HG02852 (cell line): ENCODE measurements at regions not wholly inside any gene's neighbourhood (a gene's known extent, or its start where the extent isn't known, plus 50 kb on each side); places are given as distances from the start of the nearest gene placed in this dataset.

ENCODE experiments used
- ATAC-seq: cut with Tn5 transposase; IDR thresholded peaks from one replicate; pipeline ENCODE4 v1.9.1; 2021; ENCODE audit warnings: mild to moderate bottlenecking, moderate library complexity; ENCODE audit not compliant: unreplicated experiment

DNA sequence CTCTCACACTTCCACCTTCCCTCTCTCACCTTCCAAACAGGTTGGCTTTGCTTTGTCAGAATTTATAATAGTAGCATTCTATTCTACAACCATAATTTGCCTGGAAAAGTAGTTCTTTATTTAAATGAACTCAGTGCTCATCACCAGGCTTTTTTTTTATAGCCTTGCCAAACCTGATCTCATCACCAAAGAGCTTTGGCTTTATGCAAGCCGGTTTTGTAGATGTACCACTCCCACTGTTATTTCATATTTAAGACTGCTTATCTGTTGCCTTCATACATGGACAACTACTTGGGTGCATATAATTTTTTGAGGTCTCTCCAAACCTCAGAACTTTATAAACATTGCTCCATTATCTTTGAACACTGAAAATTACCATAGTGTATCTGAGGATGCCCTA lies 246.1 kb upstream of the PPP2R3A start:
- no peak for ATAC-seq

DNA sequence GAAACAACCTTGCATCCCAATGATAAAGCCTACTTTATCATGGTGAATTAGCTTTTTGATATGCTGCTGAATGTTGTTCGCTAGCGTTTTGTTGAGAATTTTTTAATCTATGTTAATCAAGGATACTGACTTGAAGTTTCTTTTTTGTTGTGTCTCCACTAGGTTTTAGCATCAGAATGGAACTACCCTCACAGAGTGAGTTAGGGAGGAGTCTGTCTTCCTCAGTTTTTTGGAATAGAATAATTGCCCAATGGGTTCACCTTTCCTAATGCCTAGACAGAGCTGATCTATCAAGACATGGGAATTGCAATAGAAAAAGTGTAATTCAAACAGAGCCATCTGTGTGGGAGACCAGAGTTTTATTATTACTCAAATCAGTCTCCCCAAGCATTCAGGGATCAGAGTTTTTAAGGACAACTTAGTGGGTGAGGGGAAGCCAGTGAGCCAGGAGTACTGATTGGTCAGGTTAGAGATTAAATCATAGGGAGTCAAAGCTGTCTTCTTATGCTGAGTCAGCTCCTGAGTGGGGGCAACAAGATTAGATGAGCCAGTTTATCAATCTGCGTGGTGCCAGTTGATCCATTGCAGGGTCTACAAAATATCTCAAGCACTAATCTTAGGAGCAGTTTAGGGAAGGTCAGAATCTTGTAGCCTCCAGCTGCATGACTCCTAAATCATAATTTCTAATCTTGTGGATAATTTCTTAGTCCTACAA lies 237.4 kb upstream of the PPP2R3A start:
- no peak for ATAC-seq

DNA sequence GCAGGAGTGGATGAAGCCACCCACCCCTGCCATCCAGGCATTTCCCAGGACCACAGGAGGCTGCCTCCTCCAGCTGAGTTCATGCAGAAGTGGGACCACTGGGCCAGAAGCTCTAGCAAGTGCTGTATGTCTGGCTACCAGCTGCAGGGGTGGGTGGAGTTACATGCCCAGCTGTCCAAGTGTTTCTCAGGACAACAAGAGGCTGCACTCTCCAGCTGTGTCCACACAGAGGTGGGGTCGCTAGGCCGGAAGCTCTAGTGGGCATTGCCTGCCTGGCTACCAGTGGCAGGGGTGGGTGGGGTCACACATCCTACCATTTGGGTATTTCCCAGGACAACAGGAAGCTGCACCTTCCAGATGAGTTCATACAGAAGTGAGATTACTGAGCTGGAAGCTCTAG lies 234.0 kb upstream of the PPP2R3A start:
- ATAC-seq: no peak

DNA sequence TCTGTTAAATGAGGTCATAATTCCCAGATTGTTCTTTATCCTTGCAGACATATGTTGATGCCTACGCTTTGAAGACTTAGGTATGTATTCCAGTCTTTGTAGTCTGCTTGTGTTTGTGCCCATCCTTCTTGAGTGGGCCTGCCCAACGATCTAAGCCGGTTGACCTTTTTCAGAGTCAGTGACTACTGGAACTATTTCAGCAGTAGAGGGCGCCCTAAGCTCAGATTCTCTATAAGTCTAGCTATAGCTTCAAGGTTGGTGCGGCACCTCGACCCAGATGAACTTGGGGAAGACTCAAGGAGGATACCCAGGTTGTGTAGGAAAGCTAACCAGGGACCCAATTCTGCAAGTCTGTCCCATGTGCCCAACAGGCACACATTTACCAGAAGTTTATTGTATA lies 228.8 kb upstream of the PPP2R3A start:
- ATAC-seq: no peak

DNA sequence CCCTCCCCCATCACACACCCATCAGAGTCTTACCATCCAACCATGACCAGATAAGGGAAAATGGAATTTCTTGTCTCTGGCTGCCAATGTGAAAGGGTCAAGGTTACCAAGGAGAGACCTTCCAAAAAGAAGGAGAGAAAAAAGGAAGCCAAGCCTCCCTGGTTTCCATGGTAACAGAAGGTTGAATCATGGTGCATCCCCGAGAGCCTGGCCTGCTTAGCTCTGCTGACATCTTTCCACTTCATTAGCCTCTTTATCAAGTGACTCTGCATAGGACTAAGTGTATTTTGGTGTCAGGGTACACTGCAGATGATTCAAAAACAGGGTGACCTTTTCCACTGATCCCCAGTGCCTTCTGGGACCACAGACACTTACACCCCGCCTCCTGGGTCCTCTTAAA lies 225.7 kb upstream of the PPP2R3A start:
- no peak for ATAC-seq

DNA sequence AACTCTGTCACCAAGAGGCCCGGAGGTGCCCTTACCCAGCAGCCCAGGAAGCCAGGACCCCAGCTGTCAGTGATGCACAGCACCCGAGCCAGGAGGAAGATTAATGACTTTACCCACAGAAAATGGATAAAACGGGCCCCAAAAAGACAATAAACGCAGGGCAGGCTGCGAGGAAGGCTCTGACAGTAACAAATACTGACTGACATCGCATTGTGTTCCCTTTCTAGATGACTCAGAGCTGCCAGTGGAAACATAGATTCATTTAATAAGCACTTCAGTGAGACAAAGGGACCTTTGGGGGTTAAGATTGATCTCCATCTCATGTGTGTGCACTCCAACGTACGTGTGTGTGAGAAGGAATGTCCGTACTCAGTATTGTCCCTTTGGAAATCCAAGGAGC lies 225.3 kb upstream of the PPP2R3A start:
- ATAC-seq: no peak

DNA sequence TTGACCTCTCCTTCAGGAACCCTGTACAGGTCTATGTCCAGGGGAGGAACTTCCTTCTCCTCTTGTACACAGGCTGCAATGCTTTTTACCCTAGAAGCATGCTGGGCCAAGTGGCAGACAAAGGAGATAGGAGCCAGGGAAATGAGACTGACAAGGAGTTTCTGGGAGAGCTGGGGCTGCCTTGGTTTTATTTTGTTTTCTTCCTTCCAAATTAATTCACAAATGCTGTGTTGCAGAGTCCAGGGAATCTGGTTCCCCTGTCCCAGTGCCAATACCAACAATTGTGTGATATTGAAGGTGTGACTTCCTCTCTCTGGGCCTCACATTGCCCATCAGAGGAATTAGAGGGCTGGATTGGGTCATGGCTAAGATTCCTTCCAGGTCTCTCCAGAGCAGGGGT lies 224.8 kb upstream of the PPP2R3A start:
- ATAC-seq: no peak

DNA sequence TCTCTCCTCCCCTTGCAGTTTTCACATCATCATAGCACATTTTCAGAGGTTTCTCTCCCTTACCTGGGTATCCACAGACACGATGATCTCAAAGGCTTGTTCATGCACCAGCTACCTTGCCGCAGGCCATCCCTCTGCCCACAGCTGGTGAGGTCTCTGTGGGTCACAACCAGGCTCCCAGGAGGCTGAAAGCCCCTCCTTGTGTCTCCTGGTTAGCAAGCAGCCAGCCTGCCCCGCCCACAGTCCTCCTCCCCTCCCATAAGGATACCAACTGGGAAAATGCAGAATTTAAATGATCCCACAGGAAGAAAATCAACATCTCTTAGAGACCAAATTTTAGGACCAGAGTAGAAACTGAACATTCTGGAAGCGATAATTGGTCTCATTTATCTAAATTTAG lies 213.5 kb upstream of the PPP2R3A start:
- ATAC-seq: no peak

DNA sequence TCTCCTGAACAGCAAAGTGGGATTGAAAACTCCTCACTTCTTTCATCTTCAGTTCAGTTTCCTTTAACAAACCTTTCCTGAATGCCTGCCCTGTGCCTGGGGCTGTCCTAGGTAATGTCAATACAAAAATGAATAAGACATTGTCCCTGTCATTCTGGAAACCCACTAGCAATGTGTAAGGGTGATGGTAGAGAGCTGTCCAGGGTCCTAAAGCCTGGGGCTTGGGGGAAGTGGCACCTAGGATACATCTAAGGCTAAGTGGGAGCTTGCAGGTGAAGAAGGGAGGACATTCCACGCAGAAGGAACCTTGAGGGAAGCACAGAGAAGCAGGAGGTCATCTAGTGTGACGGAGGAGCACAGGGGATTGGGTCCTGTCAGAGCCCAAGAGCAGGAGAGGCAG lies 212.7 kb upstream of the PPP2R3A start:
- ATAC-seq: no peak

DNA sequence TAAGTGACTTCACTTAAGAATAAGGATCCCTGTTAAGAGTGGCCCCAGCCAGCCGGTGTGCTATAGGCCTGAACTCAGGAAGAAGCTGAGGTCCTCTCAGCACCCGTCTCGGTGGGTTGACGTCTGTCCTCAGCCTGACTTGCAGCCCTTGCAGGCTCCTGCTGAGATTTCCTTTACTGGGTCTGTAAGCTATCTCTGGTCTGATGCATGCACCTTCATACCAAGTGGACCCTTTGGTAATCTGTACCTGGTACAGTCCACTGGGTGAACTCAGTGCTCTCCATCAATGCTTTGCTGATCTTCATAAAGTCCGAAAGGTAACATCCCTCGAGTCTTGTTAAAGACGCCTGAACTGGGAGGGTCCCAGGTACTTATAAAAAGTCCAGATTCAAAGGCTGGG lies 212.0 kb upstream of the PPP2R3A start:
- ATAC-seq: no peak

DNA sequence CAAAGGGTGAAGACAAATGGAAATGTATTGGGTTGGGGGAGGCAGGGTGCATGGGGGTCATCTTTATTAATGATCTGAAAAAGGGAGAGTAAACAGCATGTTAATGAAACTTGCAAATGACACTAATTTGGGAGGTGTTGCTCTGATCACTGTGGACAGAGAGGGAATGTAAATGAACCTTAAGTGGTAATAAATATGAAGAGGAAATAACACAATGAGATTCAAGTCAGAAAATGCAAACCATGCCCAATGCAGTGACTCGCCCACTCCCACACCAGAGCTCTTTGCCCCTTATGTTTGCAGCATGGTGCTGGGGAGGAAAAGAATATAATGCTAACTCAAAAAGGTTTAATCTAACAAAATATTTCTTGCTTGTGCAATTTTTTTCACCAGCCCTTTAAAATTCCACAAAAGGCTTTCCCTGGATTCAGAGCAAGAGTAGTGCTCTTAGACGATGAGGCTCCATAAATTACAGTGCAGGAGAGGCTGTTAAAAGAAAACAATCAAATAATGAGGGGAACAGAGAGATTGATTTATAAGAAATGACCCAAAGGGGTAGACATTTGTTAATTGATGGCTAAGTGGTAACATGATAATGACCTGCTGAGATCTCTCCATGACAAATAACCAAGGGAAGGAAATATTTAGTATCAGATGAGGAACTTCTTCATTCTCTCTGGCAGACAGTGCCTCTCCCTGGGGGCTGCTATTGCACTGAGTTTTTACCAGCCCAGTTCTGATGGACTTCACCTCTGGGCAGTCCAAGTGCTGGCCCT lies 210.0 kb upstream of the PPP2R3A start:
- no peak for ATAC-seq

DNA sequence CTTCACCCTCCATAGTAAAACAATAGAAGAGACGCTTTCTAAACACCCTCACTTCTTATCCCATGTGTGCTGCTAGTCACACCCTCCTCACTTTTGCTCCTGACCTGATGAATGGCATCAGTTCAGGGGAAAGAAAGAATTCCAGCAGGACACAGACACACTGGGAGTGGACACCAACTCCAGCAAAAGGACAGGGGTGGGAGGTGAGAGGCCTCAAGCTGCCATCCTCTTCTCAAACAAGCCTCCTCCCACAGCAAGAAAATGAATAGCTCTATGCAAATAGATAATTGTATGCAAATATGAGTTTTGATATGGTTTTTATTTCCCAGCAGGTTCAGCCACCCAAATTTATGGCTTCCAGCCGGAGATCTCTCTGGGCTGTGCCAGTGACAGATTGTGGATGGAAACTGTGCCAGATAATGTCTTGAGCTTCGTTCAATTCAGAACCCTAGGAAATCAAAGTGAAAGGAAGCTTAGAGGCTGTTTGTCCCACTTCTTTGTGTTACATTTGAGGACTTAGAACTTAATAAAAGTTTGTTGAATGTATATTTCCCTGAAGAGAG lies 209.3 kb upstream of the PPP2R3A start:
- no peak for ATAC-seq

DNA sequence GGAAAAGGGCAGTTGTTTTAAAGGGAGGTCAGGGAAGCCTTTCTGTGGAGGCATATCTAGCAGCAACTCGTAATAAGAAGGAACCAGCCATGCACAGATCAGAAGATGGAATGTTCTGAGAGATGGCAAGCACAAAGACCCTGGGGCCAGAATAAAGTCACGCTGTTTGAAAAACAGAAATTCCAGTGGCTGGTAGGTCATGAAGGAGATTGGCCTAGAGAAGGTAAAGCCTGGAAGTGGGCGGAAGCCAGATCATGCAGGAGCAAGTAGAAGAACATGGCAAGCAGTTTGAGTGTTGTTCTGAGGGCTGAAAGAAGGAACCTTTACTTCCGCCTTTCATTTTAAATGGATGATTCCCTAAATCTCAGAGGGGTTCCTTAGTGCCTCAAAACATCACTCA lies 208.1 kb upstream of the PPP2R3A start:
- no peak for ATAC-seq

DNA sequence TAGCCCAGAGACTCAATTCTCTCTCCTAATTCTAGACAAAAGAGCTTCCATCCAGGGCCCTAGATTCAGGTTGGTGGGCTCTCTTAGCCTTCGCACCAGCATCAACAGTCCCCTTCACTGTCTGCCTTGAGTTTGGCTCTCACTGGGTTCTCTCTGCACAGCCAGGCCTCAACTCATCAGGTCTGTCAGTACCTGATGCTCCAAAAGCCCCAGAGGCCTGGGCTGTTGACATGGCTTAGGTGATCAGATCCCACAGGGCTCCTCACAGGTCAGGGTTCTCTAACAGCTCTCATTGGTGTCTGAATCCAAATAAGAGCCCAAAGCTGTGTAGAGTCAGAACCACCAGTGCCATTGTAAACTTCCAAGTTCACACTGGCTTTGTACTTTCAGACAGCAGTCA lies 206.6 kb upstream of the PPP2R3A start:
- ATAC-seq: no peak

DNA sequence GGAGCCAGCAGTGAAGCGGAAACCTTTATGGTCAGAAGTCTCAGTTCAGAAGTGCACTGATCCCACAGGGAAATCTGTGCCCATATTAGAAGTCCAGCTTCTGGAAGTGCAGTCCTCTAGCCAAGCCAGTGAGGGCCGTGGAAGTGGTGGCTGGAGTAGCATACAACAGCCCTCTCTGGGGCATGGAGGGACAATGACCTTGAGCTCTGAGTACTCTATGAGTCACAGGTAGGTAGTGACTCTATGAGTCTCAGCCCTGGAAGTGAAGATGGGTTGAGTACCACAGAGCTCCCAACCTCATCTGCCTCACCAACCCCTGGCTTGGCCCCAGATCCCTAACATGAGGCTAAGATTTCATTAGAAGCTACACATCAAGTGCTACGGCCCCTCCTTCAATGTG lies 205.9 kb upstream of the PPP2R3A start:
- no peak for ATAC-seq

DNA sequence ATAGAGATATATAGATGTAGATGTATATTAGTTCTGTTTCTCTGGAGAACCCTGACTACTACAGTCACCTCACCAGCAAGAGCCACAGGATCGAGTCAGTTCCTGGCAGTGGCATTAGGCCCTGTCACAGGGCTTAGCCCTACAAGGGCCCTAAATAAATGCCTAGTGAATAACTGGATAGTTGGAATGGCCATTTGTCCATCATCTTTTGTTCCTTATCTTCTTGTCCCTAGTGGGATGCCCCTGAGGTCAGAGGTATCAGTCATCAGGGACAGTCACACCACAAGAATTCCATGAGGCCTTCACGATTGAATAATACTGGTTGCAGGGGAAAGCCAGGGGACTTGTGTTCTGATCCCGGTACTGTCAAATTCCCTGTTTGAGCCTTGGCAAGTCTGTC lies 204.9 kb upstream of the PPP2R3A start:
- no peak for ATAC-seq

DNA sequence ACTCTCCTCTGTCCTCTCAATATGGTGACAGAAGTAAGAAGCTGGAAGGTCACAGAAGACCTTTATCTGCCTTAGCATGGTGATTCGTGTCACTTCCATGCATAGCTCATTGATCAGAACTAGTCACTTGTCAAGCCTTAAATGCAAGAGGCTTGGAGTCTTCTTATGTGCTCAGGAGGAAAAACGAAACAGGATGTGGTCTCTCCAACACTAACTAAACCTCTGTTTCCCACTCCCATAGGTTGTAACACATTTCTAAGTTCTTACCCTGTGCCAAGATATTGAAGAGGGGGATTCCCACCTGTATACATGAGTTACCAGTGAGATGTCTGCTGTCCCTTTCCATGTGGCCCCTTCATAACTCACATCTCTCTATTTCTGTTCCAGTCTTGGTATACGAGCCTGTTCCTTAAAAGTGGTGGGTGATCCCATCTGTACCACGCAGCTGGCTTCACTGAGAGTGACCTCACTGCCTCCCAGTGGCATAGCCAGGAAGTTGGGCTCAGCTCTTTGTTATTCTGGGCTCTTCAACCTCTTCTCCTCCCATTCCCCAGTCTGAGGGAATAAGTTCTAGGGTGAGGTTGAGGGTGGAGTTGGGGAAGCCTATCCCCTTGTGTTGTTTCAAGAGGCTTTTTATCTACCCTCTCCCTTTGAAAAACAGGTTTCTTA lies 203.2 kb upstream of the PPP2R3A start:
- ATAC-seq: no peak

DNA sequence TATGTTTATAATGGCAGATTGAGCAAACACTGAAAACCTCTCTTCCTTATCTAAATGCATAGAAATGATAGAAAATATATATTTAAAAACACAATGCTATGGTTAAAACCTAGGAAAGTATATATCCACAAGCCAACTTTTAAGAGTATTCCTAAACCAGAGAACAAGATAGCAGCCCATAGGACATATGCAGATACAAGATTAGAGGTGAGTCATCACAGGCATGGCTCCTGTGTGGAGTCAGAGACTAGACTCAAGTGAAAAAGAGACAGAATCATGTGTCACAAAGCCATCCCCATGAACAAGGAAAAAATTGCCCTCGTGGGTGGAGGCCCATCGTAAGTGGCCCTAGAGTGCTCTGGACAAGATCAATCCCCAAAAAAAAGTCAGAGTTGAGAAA lies 199.4 kb upstream of the PPP2R3A start:
- no peak for ATAC-seq

DNA sequence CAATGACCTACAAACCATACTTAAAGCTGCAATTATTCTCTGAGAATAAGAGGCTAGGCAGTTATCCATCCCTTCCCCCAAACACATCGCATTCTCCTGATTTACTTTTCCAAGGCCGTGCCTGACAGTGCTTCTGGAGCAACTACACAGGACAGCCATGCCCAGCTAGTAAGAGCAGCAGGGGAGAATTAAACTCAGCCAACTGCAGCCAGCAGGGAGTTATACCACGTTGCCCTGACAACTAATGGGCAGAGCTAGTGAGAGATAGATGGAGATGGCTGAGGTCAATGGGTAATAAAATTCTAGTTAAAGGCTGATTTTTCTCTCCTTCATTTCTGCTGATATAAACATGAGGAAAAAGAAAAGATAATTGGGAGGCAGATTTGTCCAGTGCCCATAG lies 193.8 kb upstream of the PPP2R3A start:
- no peak for ATAC-seq

DNA sequence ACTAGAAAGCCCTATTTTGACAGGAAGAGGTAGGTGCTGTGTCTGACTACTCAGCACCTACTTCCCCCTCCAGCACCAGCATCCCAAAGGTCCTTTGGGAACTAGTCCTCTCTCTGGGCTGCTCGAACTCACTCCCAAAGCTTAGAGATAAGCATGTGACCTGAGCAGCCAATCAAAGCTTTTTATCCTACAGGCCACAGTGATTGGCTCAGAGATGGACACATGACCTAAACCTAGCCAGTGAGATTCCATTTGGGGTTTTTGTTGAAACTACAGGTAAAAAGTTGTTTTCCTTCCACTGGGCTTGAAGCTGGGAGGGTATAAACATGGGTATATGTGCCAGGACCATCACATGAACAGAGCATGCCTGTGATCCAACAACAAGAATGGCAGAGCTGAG lies 186.5 kb upstream of the PPP2R3A start:
- no peak for ATAC-seq

DNA sequence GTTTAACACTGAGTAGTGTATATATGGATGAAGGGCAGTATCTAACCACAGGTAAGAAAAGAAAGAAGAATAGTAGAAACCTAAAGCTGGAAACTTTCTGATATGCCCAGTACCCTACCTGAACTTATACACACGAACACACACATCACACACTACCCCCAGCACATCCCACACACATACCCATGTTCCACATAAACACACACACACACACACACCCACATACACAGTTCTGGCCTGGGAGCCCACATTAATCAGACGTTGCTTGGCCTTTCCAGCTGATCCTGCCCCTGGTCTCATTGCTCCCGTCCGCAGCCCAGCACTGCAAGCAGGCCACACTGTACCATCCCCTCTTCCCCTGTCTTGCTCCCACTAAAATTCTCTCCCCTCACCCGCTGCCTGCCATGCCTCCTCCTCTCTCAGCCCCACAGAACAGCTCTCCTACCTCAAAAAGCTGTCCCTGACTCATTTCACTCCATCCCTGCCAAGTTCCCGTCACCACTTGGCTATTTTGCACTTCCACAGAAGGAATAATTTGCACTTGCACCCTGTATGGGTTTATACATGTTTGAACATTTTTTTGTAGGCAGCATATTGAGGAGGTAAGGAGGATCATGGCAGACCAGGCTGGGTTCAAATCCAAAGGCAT lies 185.8 kb upstream of the PPP2R3A start:
- ATAC-seq: no peak
